ENCODE measurements at regions not wholly inside any gene's neighbourhood (a gene's known extent, or its start where the extent isn't known, plus 50 kb on each side); places are given as distances from the start of the nearest gene placed in this dataset.

- no peak for DNase-seq (ENCODE audit: low read depth)
- no peak overlapping the region for H3K4me3 ChIP-seq (ENCODE audit: low read length)
- TF ChIP-seq, protein P1, sequence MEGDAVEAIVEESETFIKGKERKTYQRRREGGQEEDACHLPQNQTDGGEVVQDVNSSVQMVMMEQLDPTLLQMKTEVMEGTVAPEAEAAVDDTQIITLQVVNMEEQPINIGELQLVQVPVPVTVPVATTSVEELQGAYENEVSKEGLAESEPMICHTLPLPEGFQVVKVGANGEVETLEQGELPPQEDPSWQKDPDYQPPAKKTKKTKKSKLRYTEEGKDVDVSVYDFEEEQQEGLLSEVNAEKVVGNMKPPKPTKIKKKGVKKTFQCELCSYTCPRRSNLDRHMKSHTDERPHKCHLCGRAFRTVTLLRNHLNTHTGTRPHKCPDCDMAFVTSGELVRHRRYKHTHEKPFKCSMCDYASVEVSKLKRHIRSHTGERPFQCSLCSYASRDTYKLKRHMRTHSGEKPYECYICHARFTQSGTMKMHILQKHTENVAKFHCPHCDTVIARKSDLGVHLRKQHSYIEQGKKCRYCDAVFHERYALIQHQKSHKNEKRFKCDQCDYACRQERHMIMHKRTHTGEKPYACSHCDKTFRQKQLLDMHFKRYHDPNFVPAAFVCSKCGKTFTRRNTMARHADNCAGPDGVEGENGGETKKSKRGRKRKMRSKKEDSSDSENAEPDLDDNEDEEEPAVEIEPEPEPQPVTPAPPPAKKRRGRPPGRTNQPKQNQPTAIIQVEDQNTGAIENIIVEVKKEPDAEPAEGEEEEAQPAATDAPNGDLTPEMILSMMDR (conservative IDR thresholded peaks at IDR 0.05; ENCODE audit: low read length) = no peak
Observed at GRCh38 chr6:9810286-9810685, 604.6 kb downstream of the TFAP2A start.

DNA sequence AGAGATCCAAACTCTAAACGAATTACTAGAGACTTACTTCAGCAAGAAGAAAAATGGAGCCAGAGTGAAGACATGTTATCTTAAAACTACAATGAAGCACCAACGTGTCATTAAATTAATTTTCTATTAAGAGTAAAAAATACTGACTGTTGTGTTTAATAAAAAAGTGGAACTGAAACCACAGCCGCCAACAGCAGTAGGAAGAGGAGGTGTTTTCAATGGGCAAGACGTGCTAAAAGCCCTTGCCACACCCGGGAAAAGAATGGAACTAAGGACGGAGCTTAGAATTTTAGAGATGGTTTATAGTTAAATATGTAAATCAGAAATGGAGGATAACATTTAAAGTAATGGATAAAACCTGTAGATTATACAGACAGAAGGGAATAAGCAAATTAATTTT is 608.7 kb downstream of the TFAP2A start:
- H3K4me3 ChIP-seq (ENCODE audit: low read length) = no peak overlapping the region
- no peak for DNase-seq (ENCODE audit: low read depth)
- TF ChIP-seq, protein P1 (conservative IDR thresholded peaks at IDR 0.05; ENCODE audit: low read length) = no peak

DNA sequence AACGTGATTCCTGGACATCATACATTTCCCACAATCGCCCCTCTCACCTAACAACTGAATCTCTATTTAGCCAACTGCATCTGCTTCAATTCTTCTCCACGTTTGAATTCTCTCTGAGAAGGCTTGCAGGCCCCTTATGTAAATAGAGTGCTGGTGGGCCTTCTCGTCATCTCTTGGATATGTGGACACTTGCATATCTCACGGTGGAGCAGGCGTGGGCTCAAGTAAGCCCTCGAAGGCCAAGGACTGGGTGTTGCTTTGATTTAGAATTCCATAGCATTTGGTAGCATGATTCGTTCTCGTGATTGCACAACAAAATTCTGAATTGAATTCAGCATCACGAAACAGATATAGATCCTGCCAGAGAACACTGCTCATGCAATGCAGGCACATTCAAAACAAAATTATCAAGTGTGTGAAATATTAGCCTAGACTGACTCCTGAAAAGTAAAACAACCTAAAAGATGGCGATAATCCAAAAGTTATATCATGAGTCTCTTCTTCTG is 613.6 kb downstream of the TFAP2A start:
- TF ChIP-seq, protein P1 (conservative IDR thresholded peaks at IDR 0.05; ENCODE audit: low read length) = no peak
- DNase-seq (ENCODE audit: low read depth) = peak; percentile 23
- H3K4me3 ChIP-seq (ENCODE audit: low read length) = no peak overlapping the region

- H3K4me3 ChIP-seq (ENCODE audit: low read length) = no peak overlapping the region
- TF ChIP-seq, protein P1 (conservative IDR thresholded peaks at IDR 0.05; ENCODE audit: low read length) = no peak
- no peak for DNase-seq (ENCODE audit: low read depth)
Observed at GRCh38 chr6:9799582-9799981, 615.3 kb downstream of the TFAP2A start.

GRCh38 chr6:9796827-9797226 is 618.0 kb downstream of the TFAP2A start:
- DNase-seq (ENCODE audit: low read depth) = no peak
- no peak overlapping the region for H3K4me3 ChIP-seq (ENCODE audit: low read length)
- TF ChIP-seq, protein P1 (conservative IDR thresholded peaks at IDR 0.05; ENCODE audit: low read length) = no peak

- TF ChIP-seq, protein P1 (conservative IDR thresholded peaks at IDR 0.05; ENCODE audit: low read length) = no peak
- H3K4me3 ChIP-seq (ENCODE audit: low read length) = no peak overlapping the region
- no peak for DNase-seq (ENCODE audit: low read depth)
Observed at GRCh38 chr6:9795880-9796279, 619.0 kb downstream of the TFAP2A start.

DNA sequence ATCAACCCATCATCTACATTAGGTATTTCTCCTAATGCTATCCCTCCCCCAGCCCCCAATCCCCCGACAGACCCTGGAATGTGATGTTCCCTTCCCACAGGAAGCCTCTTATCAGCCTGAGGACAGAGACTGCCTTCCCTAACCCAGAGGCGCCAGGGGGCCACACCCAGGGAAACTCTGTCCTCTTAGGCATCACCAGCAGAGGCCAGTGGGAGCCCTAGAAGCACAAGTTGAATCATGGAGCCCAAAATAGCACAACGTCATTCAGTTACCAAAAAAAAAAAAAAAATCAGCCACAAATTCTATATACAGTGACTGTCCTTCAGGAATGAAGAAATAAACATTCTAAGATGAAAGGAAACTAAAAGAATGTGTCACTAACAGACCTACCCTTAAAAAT is 625.7 kb downstream of the TFAP2A start:
- TF ChIP-seq, protein P1 (conservative IDR thresholded peaks at IDR 0.05; ENCODE audit: low read length) = no peak
- no peak overlapping the region for H3K4me3 ChIP-seq (ENCODE audit: low read length)
- peak; percentile 12 for DNase-seq (ENCODE audit: low read depth)

Data from AG10803 (cell line).